ENCODE measurements at regions not wholly inside any gene's neighbourhood (a gene's known extent, or its start where the extent isn't known, plus 50 kb on each side); places are given as distances from the start of the nearest gene placed in this dataset.

DNA sequence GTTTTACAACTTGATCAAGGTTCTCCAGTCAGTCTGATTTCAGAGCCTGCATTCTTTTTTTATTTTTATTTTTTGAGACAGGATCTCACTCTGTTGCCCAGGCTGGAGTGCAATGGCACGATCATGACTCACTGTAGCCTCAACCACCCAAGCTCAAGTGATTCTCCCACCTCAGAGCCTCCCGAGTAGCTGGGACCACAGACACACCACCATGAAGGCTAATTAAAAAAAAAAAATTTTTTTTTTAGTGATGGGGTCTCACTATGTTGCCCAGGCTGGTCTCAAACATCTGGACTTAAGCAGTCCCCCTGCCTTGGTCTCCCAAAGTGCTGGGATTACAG is 117.2 kb upstream of the NAV2 start:
- DNase-seq = no peak

GRCh38 chr11:19594326-19594725 is 118.3 kb upstream of the NAV2 start:
- no peak for DNase-seq

DNA sequence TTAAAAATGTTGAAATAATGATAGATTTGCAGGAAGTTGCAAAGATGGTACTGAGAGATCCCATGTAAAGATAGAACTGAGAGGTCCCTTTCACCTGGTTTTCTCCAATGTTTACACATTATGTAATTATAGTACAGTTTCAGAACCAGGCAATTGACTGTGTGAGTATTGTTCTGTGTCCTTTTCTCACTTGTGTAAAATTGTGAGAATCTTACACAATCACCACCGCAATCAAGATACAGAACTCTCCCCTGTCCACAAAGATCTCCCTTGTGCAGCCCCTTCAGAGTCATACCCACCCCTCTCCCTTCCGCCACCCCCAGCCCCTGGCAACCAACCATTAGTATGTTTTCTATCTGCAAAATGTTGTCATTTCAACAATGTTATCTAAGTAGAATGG is 119.8 kb upstream of the NAV2 start:
- DNase-seq = no peak

GRCh38 chr11:19589567-19590260 is 122.9 kb upstream of the NAV2 start:
- no peak for DNase-seq

DNA sequence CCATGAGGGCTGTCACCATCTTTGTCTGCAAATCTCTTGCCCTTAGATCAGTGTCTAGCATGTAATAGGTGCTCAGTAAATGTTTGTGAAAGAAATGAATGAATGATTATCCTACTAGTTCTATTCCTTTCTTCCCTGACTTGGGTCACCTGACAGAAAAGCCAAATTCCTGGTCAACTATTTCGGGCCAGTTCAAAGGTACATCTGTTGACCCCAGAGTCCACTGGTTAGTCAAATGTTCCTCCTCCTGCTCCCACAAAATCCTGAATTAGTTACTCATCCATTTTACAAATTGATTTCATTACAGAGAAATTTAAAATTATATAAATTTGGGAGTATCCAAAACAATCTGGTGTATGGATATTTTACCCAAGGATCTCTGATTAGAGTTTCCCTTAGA is 124.7 kb upstream of the NAV2 start:
- DNase-seq = no peak

DNA sequence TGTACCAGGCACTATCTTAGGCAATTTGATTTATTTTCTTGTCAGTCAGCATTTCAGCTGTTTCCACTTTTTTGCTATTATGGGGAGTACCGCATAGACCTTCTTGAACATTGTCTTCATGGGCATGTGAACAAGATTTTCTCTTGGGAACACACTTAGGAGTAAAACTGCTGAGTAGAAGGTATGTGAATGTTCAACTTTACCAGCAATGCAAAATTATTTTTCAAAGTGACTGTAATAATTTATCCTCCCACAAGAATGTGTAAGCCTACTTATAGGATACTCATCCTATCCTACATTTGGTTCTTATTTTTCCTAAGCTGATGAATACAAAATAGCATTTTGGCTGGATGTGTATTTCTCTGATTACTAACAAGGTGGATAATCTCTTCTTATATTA is 132.0 kb upstream of the NAV2 start:
- DNase-seq = no peak

DNA sequence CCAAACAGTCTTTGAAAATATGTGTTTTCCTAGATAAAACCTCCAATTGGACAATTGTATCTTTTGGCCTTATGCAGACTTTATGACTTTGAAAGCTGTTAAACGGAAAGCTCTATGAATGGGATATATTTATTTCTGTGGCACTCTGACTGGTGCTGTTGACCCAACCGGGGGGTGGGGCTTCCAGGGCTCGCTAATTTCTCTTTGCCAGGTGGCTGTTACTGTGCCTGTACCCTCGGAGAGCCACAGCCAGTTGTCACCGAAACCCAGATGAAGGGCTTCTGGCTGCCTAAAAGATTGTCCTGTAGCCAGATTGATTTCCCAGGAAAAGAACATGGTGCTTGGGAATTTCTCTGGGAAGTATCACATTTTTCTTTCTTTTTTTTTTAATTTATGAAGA is 132.7 kb upstream of the NAV2 start:
- no peak for DNase-seq

DNA sequence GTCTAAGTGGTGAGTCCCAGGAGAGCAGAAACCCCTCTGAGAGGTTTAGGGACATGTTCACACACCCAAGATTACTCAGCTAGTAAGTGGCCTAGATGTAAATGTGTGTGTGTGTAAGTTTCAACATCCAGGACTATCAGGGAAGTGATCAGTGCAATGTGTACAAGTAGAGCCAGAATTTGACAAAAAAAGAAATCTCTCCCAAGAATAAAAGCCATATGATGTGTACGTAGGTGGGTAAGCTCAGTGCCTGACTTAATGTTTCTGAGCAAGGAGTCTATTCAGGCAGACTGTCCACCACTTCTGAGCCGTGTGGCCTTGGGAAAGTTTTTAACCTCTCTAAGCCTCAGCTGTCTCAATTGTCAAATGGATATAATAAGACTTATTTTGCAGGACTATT is 133.8 kb upstream of the NAV2 start:
- DNase-seq = no peak

GRCh38 chr11:19577976-19578619 is 134.5 kb upstream of the NAV2 start:
- no peak for DNase-seq

DNA sequence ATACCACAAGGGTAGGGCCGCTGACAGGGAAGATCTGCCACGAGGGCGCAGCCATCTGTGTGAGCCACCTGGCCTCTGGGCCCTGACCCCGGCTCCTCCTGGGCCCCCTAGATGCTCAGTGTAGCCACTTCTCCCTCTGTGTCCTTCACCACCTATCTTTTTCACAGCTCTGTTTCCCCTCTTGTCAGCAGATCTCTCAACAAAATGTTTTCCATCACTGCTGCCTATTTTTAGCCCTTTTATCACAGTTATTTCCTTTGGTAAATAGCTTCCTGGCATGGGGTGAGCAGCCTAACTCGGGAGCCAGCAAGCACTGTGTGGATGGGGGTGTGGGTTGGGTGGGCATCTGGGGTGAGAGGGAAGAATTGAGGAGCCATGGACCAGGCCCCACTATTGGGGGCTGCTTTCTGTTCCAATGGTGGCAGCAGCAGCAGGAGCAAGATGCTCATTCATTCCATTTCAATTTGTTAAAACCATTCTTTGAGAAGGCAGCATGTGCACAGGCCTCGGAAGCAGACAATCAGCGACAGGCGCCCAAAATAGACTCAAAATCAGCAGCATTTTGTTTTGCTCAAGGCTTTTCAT is 135.2 kb upstream of the NAV2 start:
- no peak for DNase-seq

DNA sequence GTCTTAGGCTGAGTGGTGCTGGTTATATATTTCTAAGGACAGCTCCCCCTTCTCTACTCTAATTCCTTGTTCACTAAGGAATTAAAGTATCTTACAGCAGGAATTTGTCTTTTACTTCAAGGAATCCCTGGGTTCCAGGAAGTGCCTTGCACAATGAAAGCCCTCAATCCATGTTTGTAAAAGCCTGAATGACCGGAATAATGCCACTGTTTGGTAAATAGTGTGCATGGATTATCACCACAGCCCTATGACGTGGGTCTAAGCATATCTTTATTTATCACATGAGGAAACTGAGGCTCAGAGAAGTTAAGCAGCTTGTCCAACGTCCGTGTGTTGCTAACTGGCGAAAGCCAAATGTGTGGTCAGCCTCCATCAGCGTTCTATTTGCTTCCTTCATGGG is 135.7 kb upstream of the NAV2 start:
- DNase-seq = no peak

DNA sequence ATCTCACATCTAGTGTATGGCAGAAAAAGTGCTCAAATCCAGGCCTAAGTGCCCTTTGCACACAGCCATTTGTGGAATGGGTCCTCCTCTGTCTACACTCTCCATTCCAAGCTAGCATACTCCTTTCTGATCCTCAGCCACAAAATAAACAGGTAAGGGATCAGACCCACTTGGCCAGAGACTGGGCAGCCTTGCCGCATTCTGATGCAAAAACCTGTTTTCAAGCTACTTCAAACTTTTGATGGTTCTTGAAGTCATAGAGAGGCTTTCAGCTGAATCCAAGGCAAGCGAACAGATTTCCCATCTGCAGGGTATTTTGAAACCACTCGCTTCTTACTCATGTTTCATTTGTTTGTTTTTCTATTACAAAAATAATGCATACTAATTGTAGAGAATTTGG is 136.6 kb upstream of the NAV2 start:
- no peak for DNase-seq

DNA sequence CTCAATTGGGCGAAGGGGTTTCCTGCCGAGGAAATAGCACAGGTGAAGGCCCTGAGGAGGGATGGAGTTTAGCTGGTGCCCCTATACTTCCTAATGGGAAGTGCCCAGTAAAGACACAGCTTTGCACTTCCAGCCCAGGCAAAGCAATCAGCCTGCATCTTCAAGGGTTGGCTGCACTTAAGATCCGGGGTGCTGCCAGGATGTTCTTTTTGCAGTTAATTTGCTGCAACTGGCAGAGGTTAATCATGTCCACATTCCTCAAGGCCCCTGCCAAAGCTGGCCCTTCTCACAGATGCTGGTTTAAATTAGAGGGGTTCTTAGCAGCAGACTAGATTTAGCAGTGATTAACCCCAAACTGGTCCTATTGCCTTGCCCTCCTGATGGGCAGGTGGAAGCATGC is 137.7 kb upstream of the NAV2 start:
- DNase-seq = no peak

DNA sequence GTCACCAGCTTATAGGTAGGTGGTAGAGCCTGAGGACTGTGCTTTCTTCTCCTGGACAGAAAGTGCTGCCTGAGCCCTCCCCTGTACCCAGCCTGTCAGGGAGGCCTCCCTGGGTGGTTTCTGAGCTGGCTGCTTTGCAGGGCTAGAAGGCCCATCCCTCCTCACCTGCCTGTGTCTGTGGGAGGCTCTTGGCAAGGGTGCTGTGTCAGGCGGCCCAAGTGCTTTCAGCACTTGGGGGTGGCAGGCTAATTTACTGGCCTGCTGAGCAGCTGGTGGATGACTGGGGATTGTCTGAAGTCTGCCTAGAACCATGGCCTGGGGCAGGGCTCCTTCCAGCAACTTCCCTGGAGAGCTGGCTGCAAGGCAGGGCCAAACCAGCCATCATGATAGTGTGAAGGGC is 139.0 kb upstream of the NAV2 start:
- no peak for DNase-seq

DNA sequence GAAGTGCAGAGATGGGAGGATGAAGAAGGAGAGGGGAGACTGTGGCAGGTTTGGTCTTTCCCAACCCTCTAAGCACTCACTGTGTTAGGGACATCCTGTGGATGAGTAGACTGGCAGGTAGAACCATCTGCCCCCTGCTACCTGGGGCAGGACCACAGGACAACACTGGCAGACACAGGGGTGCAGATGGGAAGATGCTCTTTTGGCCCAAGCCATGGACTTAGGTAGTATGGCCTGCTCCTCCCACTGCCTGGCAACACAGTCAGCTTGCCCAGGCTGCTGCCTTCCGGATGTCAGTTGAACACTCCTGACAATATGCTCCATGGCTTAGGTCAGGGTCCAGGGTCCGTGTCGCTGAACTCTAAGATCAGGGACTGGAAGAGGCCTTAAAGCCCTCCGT is 140.7 kb upstream of the NAV2 start:
- DNase-seq = no peak

DNA sequence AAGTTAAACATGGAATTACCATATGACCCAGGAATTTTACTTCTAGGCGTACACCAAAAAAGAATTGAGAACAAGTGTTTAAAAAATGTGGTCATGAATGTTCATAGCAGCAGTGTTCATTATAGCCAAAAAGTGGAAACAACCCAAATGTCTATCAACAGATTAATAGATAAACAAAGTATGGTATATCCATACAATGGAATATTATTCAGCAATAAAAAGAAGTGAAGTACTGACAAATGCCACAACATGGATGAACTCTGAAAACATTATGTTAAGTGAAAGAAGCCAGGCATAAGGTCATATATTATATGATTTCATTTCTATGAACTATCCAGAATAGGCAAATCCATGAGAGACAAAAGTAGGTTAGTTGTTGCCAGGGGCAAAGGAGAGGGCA is 141.7 kb upstream of the NAV2 start:
- no peak for DNase-seq

DNA sequence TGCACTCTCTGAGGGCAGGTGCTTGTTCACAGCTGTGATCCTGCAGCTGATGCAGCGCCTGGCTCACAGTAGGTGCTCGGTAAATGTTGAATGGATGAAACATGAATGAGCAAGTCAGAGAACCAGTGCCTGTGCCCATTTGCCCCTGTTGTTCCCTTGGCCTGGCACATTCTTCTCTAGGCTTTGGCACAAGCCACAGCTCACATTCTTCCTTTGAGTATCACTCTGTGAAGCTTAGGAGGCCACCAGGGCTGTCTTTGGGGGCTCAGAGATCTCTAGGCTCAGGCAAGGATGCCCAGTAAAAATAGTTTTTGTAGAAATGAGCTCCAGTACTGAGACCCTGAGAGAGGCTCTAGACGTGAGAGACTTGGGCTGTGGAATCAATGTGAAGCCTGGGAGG is 144.6 kb upstream of the NAV2 start:
- DNase-seq = no peak

DNA sequence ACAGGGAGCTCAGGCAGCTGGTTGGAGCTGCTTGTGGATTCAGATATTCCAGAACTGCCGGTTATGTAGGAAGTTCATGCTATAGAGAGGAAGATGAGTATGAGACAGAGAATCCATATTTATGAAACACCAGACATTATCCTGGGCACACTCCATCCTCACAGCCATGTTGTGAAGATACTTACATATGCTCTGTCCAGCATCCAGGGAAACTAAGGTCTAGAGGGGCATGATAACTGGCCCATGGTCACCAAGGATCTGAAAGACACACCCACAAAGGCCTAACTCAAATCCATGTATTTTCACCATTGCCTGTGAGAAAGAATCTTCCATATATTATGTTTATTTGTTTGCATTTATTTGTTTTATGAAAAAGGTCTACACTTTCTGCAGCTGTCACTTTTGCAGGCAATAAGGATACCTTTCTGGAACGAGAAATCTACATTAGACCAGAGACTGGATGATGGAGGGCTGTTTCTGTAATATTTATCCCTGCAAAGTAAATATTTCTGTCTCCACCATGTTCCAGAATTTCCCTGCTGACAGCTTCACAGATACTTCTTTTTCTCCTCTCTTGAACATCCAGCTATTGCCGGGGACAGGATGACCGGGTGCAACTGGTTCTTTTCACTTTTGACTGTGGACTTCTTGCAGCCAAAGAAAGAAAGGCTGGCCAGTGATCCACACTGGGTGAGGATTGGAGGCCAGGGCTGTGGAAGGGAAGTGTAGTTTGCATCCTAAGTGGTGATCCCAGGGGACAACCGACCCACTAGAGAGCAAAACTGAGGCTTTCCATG is 145.9 kb upstream of the NAV2 start:
- DNase-seq = no peak

DNA sequence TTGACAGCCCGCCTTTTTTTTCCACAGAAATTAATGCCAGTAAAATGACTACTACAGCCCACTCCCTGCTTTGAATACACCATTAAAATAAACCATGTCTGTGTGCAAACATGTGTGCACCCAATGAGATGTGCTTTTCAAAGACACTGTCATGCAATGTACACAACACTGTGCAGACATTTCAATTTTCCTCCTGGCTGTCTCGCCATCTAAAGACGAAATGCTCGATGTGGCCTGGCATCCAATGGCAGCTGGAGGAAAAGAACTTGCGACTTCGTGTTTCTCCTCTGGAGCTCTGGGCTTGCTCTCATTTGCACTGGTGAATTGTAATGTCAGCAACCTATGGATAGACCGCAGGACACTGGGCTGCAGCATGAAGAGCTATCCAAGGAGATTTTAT is 147.0 kb upstream of the NAV2 start:
- no peak for DNase-seq

GRCh38 chr11:19562156-19562555 is 150.5 kb upstream of the NAV2 start:
- no peak for DNase-seq

- no peak for DNase-seq
These were observed 151.6 kb upstream of the NAV2 start for GRCh38 chr11:19561011-19561410.

DNA sequence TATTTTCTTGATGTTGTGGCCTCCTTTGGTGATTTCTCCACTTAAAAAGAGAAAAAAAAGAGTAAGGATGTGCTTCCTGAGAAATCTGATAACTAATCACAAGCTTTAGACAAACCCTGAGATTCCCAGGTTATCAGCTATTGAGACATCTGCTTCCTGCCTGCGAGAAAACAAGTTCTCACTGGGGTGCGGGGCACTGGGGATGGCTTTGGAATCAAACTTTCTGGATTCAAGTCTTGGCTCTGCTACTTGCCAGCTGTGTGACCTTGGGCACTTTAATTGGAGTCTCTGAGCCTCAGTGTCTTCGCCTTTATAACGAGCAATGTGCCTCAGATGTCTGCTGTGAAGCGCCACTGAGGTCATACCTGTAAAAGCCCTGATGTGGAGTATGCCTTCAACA is 152.5 kb upstream of the NAV2 start:
- DNase-seq = no peak

GRCh38 chr11:19559746-19560145 is 152.9 kb upstream of the NAV2 start:
- no peak for DNase-seq
